ENCODE measurements at regions not wholly inside any gene's neighbourhood (a gene's known extent, or its start where the extent isn't known, plus 50 kb on each side); places are given as distances from the start of the nearest gene placed in this dataset.
"Not testable (repeated sequence)": the region's sequence is repeated elsewhere in the genome, so short reads cannot be mapped to it uniquely, and the experiment has no call there.

- DNase-seq (ENCODE audit: low read depth, low spot score): peak; percentile 41
These were observed 120.2 kb upstream of the TMEM229A start for GRCh38 chr7:124152859-124153692.

GRCh38 chr7:124137664-124138063, 104.8 kb upstream of the TMEM229A start:
- DNase-seq (ENCODE audit: low read depth, low spot score): no peak

GRCh38 chr7:124124201-124124600, 91.3 kb upstream of the TMEM229A start:
- DNase-seq (ENCODE audit: low read depth, low spot score): no peak

GRCh38 chr7:124120911-124121310, 88.0 kb upstream of the TMEM229A start:
- no peak for DNase-seq (ENCODE audit: low read depth, low spot score)

GRCh38 chr7:124113045-124113444, 80.2 kb upstream of the TMEM229A start:
- DNase-seq (ENCODE audit: low read depth, low spot score): no peak

GRCh38 chr7:124106575-124106974, 73.7 kb upstream of the TMEM229A start:
- no peak for DNase-seq (ENCODE audit: low read depth, low spot score)

GRCh38 chr7:124101173-124101768, 68.4 kb upstream of the TMEM229A start:
- peak; percentile 26 for DNase-seq (ENCODE audit: low read depth, low spot score)

GRCh38 chr7:124100190-124100589, 67.3 kb upstream of the TMEM229A start:
- DNase-seq (ENCODE audit: low read depth, low spot score): no peak

GRCh38 chr7:124099585-124099984, 66.7 kb upstream of the TMEM229A start:
- not testable (repeated sequence) for DNase-seq (ENCODE audit: low read depth, low spot score)

GRCh38 chr7:124089621-124090020, 56.8 kb upstream of the TMEM229A start:
- DNase-seq (ENCODE audit: low read depth, low spot score): no peak

- DNase-seq (ENCODE audit: low read depth, low spot score): no peak
These were observed 55.7 kb upstream of the TMEM229A start for GRCh38 chr7:124088590-124088989.

GRCh38 chr7:124086843-124087242, 54.0 kb upstream of the TMEM229A start:
- no peak for DNase-seq (ENCODE audit: low read depth, low spot score)

GRCh38 chr7:124085179-124085578, 52.3 kb upstream of the TMEM229A start:
- peak; percentile 48 for DNase-seq (ENCODE audit: low read depth, low spot score)

- DNase-seq (ENCODE audit: low read depth, low spot score): no peak
These were observed 51.2 kb upstream of the TMEM229A start for GRCh38 chr7:124084024-124084423.

Measured in astrocyte of the hippocampus (primary cell).